ENCODE measurements at regions not wholly inside any gene's neighbourhood (a gene's known extent, or its start where the extent isn't known, plus 50 kb on each side); places are given as distances from the start of the nearest gene placed in this dataset.

- Histone ChIP-seq H3K9me3 (ENCODE audit: control insufficient read depth, low read length) (no peaks in the 10 kb centered on the region), H3K4me3 (ENCODE audit: low read depth, low read length) (no peak overlapping the region), H3K36me3 (ENCODE audit: control insufficient read depth, insufficient read depth, low read length) (no peaks in the 10 kb centered on the region), H3K27ac (no peak overlapping the region), H3K4me1 (no peaks in the 10 kb centered on the region), H3K79me2 (no peaks in the 10 kb centered on the region), H3K27me3 (ENCODE audit: control insufficient read depth, insufficient read depth, low read length) (no peaks in the 10 kb centered on the region), H3K4me2 (ENCODE audit: low read length) (no peak overlapping the region), H2AFZ (no peak overlapping the region), H3K9ac (no peak overlapping the region)
- TF ChIP-seq CTCF (IDR thresholded peaks at IDR 0.05), result no peak
Measured at GRCh38 chr2:146207417-146207816, 1637.4 kb upstream of the ACVR2A start.

- H3K79me2 ChIP-seq, result no peaks in the 10 kb centered on the region
- H3K27ac ChIP-seq, result no peak overlapping the region
- H3K36me3 ChIP-seq (ENCODE audit: control insufficient read depth, insufficient read depth, low read length), result no peaks in the 10 kb centered on the region
- no peak overlapping the region for H3K9ac ChIP-seq
- no peak for TF ChIP-seq CTCF (IDR thresholded peaks at IDR 0.05)
- no peak overlapping the region for H2AFZ ChIP-seq
- H3K27me3 ChIP-seq (ENCODE audit: control insufficient read depth, insufficient read depth, low read length), result no peaks in the 10 kb centered on the region
- H3K4me1 ChIP-seq, result no peaks in the 10 kb centered on the region
- H3K4me2 ChIP-seq (ENCODE audit: low read length), result no peak overlapping the region
- H3K4me3 ChIP-seq (ENCODE audit: low read depth, low read length), result no peak overlapping the region
- H3K9me3 ChIP-seq (ENCODE audit: control insufficient read depth, low read length), result no peaks in the 10 kb centered on the region
Measured at GRCh38 chr2:146203064-146203624, 1641.7 kb upstream of the ACVR2A start.

- H3K36me3 ChIP-seq (ENCODE audit: control insufficient read depth, insufficient read depth, low read length), result no peaks in the 10 kb centered on the region
- no peaks in the 10 kb centered on the region for H3K4me1 ChIP-seq
- H3K9ac ChIP-seq, result no peak overlapping the region
- H3K4me3 ChIP-seq (ENCODE audit: low read depth, low read length), result no peak overlapping the region
- H3K27ac ChIP-seq, result no peak overlapping the region
- TF ChIP-seq CTCF (IDR thresholded peaks at IDR 0.05), result no peak
- H3K4me2 ChIP-seq (ENCODE audit: low read length), result no peak overlapping the region
- no peaks in the 10 kb centered on the region for H3K79me2 ChIP-seq
- no peaks in the 10 kb centered on the region for H3K9me3 ChIP-seq (ENCODE audit: control insufficient read depth, low read length)
- H3K27me3 ChIP-seq (ENCODE audit: control insufficient read depth, insufficient read depth, low read length), result no peaks in the 10 kb centered on the region
- H2AFZ ChIP-seq, result no peak overlapping the region
Measured at GRCh38 chr2:146193619-146194018, 1651.2 kb upstream of the ACVR2A start.

GRCh38 chr2:146189541-146189940 is 1655.3 kb upstream of the ACVR2A start:
- H3K27ac ChIP-seq, result no peak overlapping the region
- no peak overlapping the region for H3K9ac ChIP-seq
- no peak for TF ChIP-seq CTCF (IDR thresholded peaks at IDR 0.05)
- H3K9me3 ChIP-seq (ENCODE audit: control insufficient read depth, low read length), result no peaks in the 10 kb centered on the region
- H3K27me3 ChIP-seq (ENCODE audit: control insufficient read depth, insufficient read depth, low read length), result no peaks in the 10 kb centered on the region
- no peaks in the 10 kb centered on the region for H3K79me2 ChIP-seq
- no peak overlapping the region for H2AFZ ChIP-seq
- H3K4me1 ChIP-seq, result no peaks in the 10 kb centered on the region
- no peak overlapping the region for H3K4me2 ChIP-seq (ENCODE audit: low read length)
- H3K36me3 ChIP-seq (ENCODE audit: control insufficient read depth, insufficient read depth, low read length), result no peaks in the 10 kb centered on the region
- H3K4me3 ChIP-seq (ENCODE audit: low read depth, low read length), result no peak overlapping the region

DNA sequence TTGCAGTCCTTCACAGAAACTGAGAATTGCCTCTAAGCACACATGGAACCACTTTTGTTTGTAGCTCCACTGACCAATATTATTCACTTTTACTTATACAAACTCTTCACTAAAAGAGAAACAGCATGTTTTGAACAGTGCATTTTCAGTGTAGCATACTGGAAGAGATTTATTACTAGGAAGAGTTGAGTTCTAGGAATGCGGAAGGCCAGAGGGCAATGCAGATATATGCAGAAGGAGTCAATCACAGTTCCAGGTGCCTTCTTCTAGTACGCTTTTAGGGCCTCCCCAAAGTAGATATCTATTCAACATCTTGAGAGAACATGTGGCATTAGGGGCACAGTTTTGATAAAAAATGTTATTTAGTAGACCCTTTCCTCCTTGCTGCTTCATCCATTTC is 1654.0 kb upstream of the ZEB2 start:
- TF ChIP-seq CTCF (IDR thresholded peaks at IDR 0.05), result no peak

More for the DNA sequence above, 1654.0 kb upstream of the ZEB2 start:
- Histone ChIP-seq H3K27me3 (ENCODE audit: control insufficient read depth, insufficient read depth, low read length) (no peaks in the 10 kb centered on the region), H3K4me2 (ENCODE audit: low read length) (no peak overlapping the region), H3K4me1 (no peaks in the 10 kb centered on the region), H3K9me3 (ENCODE audit: control insufficient read depth, low read length) (no peaks in the 10 kb centered on the region), H2AFZ (no peak overlapping the region), H3K79me2 (no peaks in the 10 kb centered on the region), H3K36me3 (ENCODE audit: control insufficient read depth, insufficient read depth, low read length) (no peaks in the 10 kb centered on the region), H3K27ac (no peak overlapping the region), H3K9ac (no peak overlapping the region), H3K4me3 (ENCODE audit: low read depth, low read length) (no peak overlapping the region)

All from parathyroid adenoma (tissue), 2 donors.